H1 (cell line): ENCODE measurements at regions not wholly inside any gene's neighbourhood (a gene's known extent, or its start where the extent isn't known, plus 50 kb on each side); places are given as distances from the start of the nearest gene placed in this dataset.

Source experiments
- CTCF ChIA-PET: fragments of 300-600 bp; sonication (Branson Sonifier 250); formaldehyde crosslinking; loops from one replicate; lab custom pipeline; 2021; ENCODE audit not compliant: partially characterized antibody; lab: Charles Lee
- POLR2A ChIA-PET: fragments of 300-600 bp; sonication (Branson Sonifier 250); formaldehyde crosslinking; loops from one replicate; lab custom pipeline; 2021; ENCODE audit warnings: inconsistent platforms; ENCODE audit not compliant: partially characterized antibody; lab: Charles Lee
- DNase-seq, 2 experiments: peaks; one replicate each; pipeline versions ENCODE4 v3.0.0 to v3.0.0-alpha.2; 2010 to 2022; ENCODE audit warnings: low spot score in 2 of 2, low read depth in 1 of 2, mixed read lengths in 1 of 2
- FAIRE-seq: peaks from 2 replicates; lab custom pipeline; 2011; peaks lifted over from hg19 to GRCh38; lab: Jason Lieb, UNC
- H2AFZ ChIP-seq: 2 replicates; pipeline ENCODE4 v1.8.1; 2012; ENCODE audit warnings: low read length, inconsistent platforms
- H2AK5ac ChIP-seq: 2 replicates; pipeline ENCODE4 v1.6.1; 2013; ENCODE audit warnings: low read depth, low read length
- H2BK120ac ChIP-seq: replicated peaks from 2 replicates; pipeline ENCODE3; 2013; ENCODE audit warnings: low read depth, low read length, inconsistent platforms
- H2BK12ac ChIP-seq: 2 replicates; pipeline ENCODE4 v1.6.1; 2013; ENCODE audit warnings: low read depth, low read length
- H2BK15ac ChIP-seq: 2 replicates; pipeline ENCODE4 v1.6.1; 2013; ENCODE audit warnings: low read length
- H2BK20ac ChIP-seq: 2 replicates; pipeline ENCODE4 v1.6.1; 2013; ENCODE audit warnings: low read length
- H2BK5ac ChIP-seq: 2 replicates; pipeline ENCODE4 v1.6.1; 2013; ENCODE audit warnings: low read depth, low read length
- H3K14ac ChIP-seq: 2 replicates; pipeline ENCODE4 v1.6.1; 2013; ENCODE audit warnings: inconsistent platforms; ENCODE audit not compliant: insufficient read length
- H3K18ac ChIP-seq: 2 replicates; pipeline ENCODE4 v1.6.1; 2013; ENCODE audit warnings: low read length; ENCODE audit errors: extremely low read depth
- H3K23ac ChIP-seq: 2 replicates; pipeline ENCODE4 v1.6.1; 2013; ENCODE audit warnings: inconsistent platforms; ENCODE audit not compliant: insufficient read length
- H3K23me2 ChIP-seq: 2 replicates; pipeline ENCODE4 v1.6.1; 2013; ENCODE audit warnings: low read depth, low read length
- H3K27ac ChIP-seq: 2 replicates; pipeline ENCODE4 v1.6.1; 2011; ENCODE audit warnings: low read depth, low read length, inconsistent platforms
- H3K27me3 ChIP-seq, 4 experiments: replicated peaks in 1 of 4; 1 replicate in 1 of 4; 2 replicates in 3 of 4; pipeline versions ENCODE4 v1.6.1 to v1.8.1; 2011 to 2013; ENCODE audit warnings: low read length in 3 of 4, mild to moderate bottlenecking in 3 of 4, inconsistent platforms in 2 of 4, mixed read lengths in 2 of 4, moderate library complexity in 1 of 4; ENCODE audit not compliant: control insufficient read depth in 3 of 4, insufficient read depth in 3 of 4; ENCODE audit errors: extremely low read depth in 1 of 4
- H3K36me3 ChIP-seq, 4 experiments: 2 replicates each; pipeline versions ENCODE4 v1.6.1 to v1.8.1; 2011 to 2013; ENCODE audit warnings: mild to moderate bottlenecking in 4 of 4, low read length in 3 of 4, moderate library complexity in 2 of 4, control low read depth in 1 of 4, inconsistent platforms in 1 of 4; ENCODE audit not compliant: insufficient read depth in 4 of 4, control insufficient read depth in 2 of 4
- H3K4ac ChIP-seq: replicated peaks from 2 replicates; pipeline ENCODE3; 2013; ENCODE audit warnings: low read length, low read depth, mixed read lengths, inconsistent platforms; ENCODE audit not compliant: insufficient read length
- H3K4me1 ChIP-seq, 4 experiments: replicated peaks in 1 of 4; 1 replicate in 1 of 4; 2 replicates in 3 of 4; pipeline versions ENCODE4 v1.6.1 to v1.8.1; 2011 to 2013; ENCODE audit warnings: low read length in 3 of 4, inconsistent platforms in 2 of 4, mixed read lengths in 1 of 4; ENCODE audit not compliant: insufficient read depth in 4 of 4, control insufficient read depth in 3 of 4
- H3K4me2 ChIP-seq, 2 experiments: 2 replicates each; pipeline versions ENCODE4 v1.6.1 to v1.8.1; 2011 to 2013; ENCODE audit warnings: low read depth in 2 of 2, low read length in 2 of 2, control low read depth in 1 of 2, inconsistent platforms in 1 of 2, mild to moderate bottlenecking in 1 of 2; ENCODE audit not compliant: insufficient read depth in 1 of 2
- H3K4me3 ChIP-seq, 4 experiments: fragments of 200-600, 300-600 bp in 1 of 4; sonication (generic), shearing (Covaris generic), sonication (Bioruptor Twin) in 1 of 4; 2 replicates each; pipeline versions ENCODE4 v1.5.1 to v1.8.1; 2011 to 2016; ENCODE audit warnings: low read length in 4 of 4, low read depth in 3 of 4, control low read depth in 2 of 4, inconsistent platforms in 2 of 4, mild to moderate bottlenecking in 2 of 4, mixed read lengths in 1 of 4, moderate library complexity in 1 of 4; ENCODE audit not compliant: insufficient read depth in 2 of 4; ENCODE audit errors: extremely low read depth in 1 of 4
- H3K56ac ChIP-seq: replicated peaks from 2 replicates; pipeline ENCODE3; 2013; ENCODE audit warnings: low read depth, mild to moderate bottlenecking, mixed read lengths, low read length, inconsistent platforms; ENCODE audit not compliant: insufficient read length
- H3K79me1 ChIP-seq: 2 replicates; pipeline ENCODE4 v1.6.1; 2013; ENCODE audit warnings: low read depth, low read length, control low read depth
- H3K79me2 ChIP-seq, 2 experiments: 2 replicates each; pipeline versions ENCODE4 v1.6.1 to v1.8.1; 2012 to 2013; ENCODE audit warnings: low read length in 2 of 2, mild to moderate bottlenecking in 2 of 2, inconsistent platforms in 1 of 2; ENCODE audit not compliant: insufficient read depth in 2 of 2, control insufficient read depth in 1 of 2
- H3K9ac ChIP-seq, 4 experiments: replicated peaks in 1 of 4; 1 replicate in 1 of 4; 2 replicates in 3 of 4; pipeline versions ENCODE4 v1.6.1 to v1.8.1; 2011 to 2013; ENCODE audit warnings: low read depth in 3 of 4, low read length in 3 of 4, control low read depth in 2 of 4, mild to moderate bottlenecking in 2 of 4, moderate library complexity in 2 of 4, inconsistent platforms in 1 of 4; ENCODE audit errors: extremely low read depth in 1 of 4
- H3K9me3 ChIP-seq, 2 experiments: 2 replicates each; pipeline versions ENCODE4 v1.6.1 to v1.8.1; 2012 to 2013; ENCODE audit warnings: mild to moderate bottlenecking in 2 of 2, moderate library complexity in 2 of 2, control low read depth in 1 of 2, inconsistent platforms in 1 of 2, low read depth in 1 of 2, low read length in 1 of 2, mixed read lengths in 1 of 2; ENCODE audit not compliant: insufficient read depth in 2 of 2
- H4K20me1 ChIP-seq, 2 experiments: replicated peaks in 1 of 2; 2 replicates each; pipeline versions ENCODE3 to v1.8.1; 2011 to 2013; ENCODE audit warnings: inconsistent platforms in 2 of 2, low read length in 2 of 2, mild to moderate bottlenecking in 1 of 2; ENCODE audit not compliant: insufficient read depth in 2 of 2, control insufficient read depth in 1 of 2
- H4K5ac ChIP-seq: 2 replicates; pipeline ENCODE4 v1.6.1; 2013; ENCODE audit warnings: low read length, low read depth, mixed read lengths, inconsistent platforms; ENCODE audit not compliant: insufficient read length
- H4K8ac ChIP-seq: 2 replicates; pipeline ENCODE4 v1.8.0; 2013; ENCODE audit warnings: mild to moderate bottlenecking, moderate library complexity, low read length, inconsistent platforms; ENCODE audit not compliant: insufficient read depth; ENCODE audit errors: extremely low read depth
- H4K91ac ChIP-seq: replicated peaks from 2 replicates; pipeline ENCODE3; 2013; ENCODE audit warnings: low read length, mixed read lengths, inconsistent platforms; ENCODE audit not compliant: insufficient read length
- CREB1 ChIP-seq: IDR thresholded peaks from 2 replicates; pipeline ENCODE4 v1.6.1; 2012; ENCODE audit warnings: inconsistent platforms
- JUND ChIP-seq: IDR thresholded peaks from 2 replicates; pipeline ENCODE4 v1.6.1; 2011; ENCODE audit warnings: mild to moderate bottlenecking, improper control_type of control experiment, low read length
- KDM5A ChIP-seq: fragments of 200-600 bp; IDR thresholded peaks from 2 replicates; pipeline ENCODE4 v1.7.1; 2012; ENCODE audit warnings: mild to moderate bottlenecking, low read length, inconsistent platforms, mixed read lengths
- MAFK ChIP-seq: IDR thresholded peaks from 2 replicates; pipeline ENCODE4 v1.6.1; 2012; ENCODE audit warnings: low read depth, mild to moderate bottlenecking, improper control_type of control experiment, low read length
- NANOG ChIP-seq: IDR thresholded peaks from 2 replicates; pipeline ENCODE4 v1.6.1; 2011; ENCODE audit warnings: low read length, low read depth, mild to moderate bottlenecking, inconsistent platforms; ENCODE audit not compliant: insufficient read depth, poor library complexity, severe bottlenecking
- SP4 ChIP-seq: IDR thresholded peaks from 2 replicates; pipeline ENCODE4 v1.6.1; 2012; ENCODE audit warnings: low read length, inconsistent platforms
- SUZ12 ChIP-seq: fragments of 200-600 bp; sonication (generic); IDR thresholded peaks from 2 replicates; pipeline ENCODE4 v1.6.1; 2012; ENCODE audit warnings: mild to moderate bottlenecking, inconsistent platforms, low read length, moderate library complexity, mixed read lengths
- WGBS, 2 experiments: shearing (Covaris generic) in 1 of 2; methylation state at CpG; one replicate each; pipeline versions ENCODE4 v1.1.6 to v1.1.7; 2013 to 2015; ENCODE audit warnings: low lambda C conversion rate in 2 of 2, mixed read lengths in 2 of 2, inconsistent platforms in 1 of 2, low coverage in 1 of 2, missing lambda C conversion rate in 1 of 2; ENCODE audit not compliant: insufficient replicate concordance in 2 of 2, insufficient coverage in 1 of 2, insufficient read length in 1 of 2; ENCODE audit errors: extremely low coverage in 1 of 2, missing lambda C conversion rate in 1 of 2; 5-methylcytosine and 5-hydroxymethylcytosine counted together

DNA sequence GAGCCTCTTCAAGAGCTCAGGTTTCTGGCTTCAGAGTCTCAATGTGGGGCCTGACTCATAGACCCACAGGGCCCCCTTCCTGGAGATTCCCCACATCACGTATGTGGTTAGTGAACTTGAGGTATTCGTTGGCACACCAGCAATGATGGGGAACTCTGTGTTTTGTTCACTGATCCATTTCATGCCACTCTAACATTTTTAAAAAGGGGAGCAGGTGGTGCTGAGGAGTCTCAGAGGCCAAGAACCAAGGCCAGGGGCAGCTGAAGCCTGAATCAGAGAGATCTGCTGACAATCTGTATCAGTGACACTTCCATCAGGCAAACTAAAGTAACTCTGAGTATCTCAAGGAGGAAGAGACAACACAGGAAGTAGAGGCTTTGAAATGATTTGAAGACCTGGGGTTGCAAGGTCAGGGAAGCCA is 323.4 kb downstream of the VRK1 start:
- Histone ChIP-seq H3K23me2 (no peaks in the 10 kb centered on the region), H4K8ac (no peak overlapping the region), H3K79me2 (no peaks in the 10 kb centered on the region), H3K4me2 (no peak overlapping the region), H2BK15ac (no peak overlapping the region), H3K4me1 (no peaks in the 10 kb centered on the region), H2BK12ac (no peak overlapping the region), H4K20me1 (no peaks in the 10 kb centered on the region), H3K9ac (no peak overlapping the region), H4K91ac (no peak overlapping the region), H3K36me3 (no peaks in the 10 kb centered on the region), H3K56ac (no peak overlapping the region), H4K5ac (no peak overlapping the region), H2BK5ac (no peak overlapping the region), H2AFZ (no peak overlapping the region), H3K79me1 (no peaks in the 10 kb centered on the region), H3K23ac (no peak overlapping the region), H3K27ac (no peak overlapping the region), H3K14ac (no peak overlapping the region), H2BK20ac (no peak overlapping the region), H2BK120ac (no peak overlapping the region), H3K9me3 (no peaks in the 10 kb centered on the region), H3K4ac (no peak overlapping the region), H3K18ac (no peak overlapping the region), H2AK5ac (no peak overlapping the region), H3K27me3 (no peaks in the 10 kb centered on the region), H3K4me3 (no peak overlapping the region)
- CTCF ChIA-PET: interaction anchor here (0.5 to 2.3 kb wide), 4 partner anchors 10 to 110 kb away, joined by 3 to 6 read pairs (median 4); no protein-coding TSS in a partner anchor
- TF ChIP-seq SP4: no peak
- no peak for TF ChIP-seq SUZ12
- no peak for TF ChIP-seq NANOG
- no peak for TF ChIP-seq KDM5A
- TF ChIP-seq CREB1: no peak
- no peak for TF ChIP-seq MAFK
- no peak for TF ChIP-seq JUND
- POLR2A ChIA-PET: no interaction called here
- 89% methylated on average over 2 of the region's 2 CpGs; no CpG with 5 or more reads in 1 of the 2 experiments for WGBS, 2 experiments
- DNase-seq: no peak
- no peak for FAIRE-seq
